ENCODE measurements at regions not wholly inside any gene's neighbourhood (a gene's known extent, or its start where the extent isn't known, plus 50 kb on each side); places are given as distances from the start of the nearest gene placed in this dataset.

- TF ChIP-seq CTCF (conservative IDR thresholded peaks at IDR 0.05; ENCODE audit: low read length): no peak
- TF ChIP-seq EZH2phosphoT487 (IDR thresholded peaks at IDR 0.05; ENCODE audit: borderline replicate concordance): no peak
These were observed 292.5 kb downstream of the SOX9 start for GRCh38 chr17:72413077-72414031.

Data from Loucy (cell line).